ENCODE measurements at regions not wholly inside any gene's neighbourhood (a gene's known extent, or its start where the extent isn't known, plus 50 kb on each side); places are given as distances from the start of the nearest gene placed in this dataset.
"Not testable (repeated sequence)": the region's sequence is repeated elsewhere in the genome, so short reads cannot be mapped to it uniquely, and the experiment has no call there.

DNA sequence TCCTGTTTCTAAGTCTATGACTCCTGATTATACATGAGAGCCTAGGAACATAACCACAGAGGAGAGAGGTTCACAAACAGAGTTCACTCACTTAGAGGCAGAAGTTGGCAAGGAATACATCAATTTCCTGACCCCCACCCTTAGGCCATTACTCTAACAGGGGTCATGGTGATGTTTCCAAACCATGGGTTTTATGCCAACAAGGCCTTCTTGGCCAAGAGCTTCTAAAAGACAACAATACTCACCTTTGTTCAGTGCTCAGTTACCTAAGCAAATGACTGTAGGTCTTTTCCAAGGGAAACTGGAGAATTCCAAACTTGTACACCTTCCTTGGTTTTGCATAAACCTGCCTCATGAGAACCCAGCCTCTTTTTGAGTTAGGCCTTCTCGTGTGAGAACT lies 52.6 kb downstream of the ERICH4 start:
- Histone ChIP-seq H3K36me3 (ENCODE audit: insufficient read depth) (no peaks in the 10 kb centered on the region), H3K4me1 (ENCODE audit: insufficient read depth) (no peaks in the 10 kb centered on the region), H3K27ac (ENCODE audit: low read depth) (no peak overlapping the region), H3K4me3 (ENCODE audit: low read depth, low read length) (no peak overlapping the region)
- no peak for DNase-seq (ENCODE audit: extremely low spot score)
- 36% methylated on average over 1 of the region's 1 CpG for WGBS

DNA sequence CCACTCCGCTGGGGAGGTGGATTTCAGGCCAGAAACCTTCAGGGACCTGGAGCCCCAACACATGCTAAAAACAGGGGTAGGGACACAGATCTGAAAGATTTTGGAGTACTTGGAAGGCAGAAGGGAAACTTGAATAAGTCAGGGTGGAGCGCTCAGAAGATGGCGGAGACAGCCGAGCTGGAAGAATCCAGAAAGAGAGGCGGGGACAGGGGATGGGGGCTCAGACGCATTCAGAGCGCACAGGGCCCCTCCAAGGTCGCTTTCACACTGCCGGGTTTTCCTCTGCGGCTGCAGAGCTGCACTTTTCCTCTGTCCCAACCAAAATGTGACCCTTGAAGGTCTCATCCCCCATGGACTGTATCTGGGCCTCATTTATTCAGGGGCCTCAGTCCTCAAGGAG lies 56.9 kb downstream of the ERICH4 start:
- Histone ChIP-seq H3K4me3 (ENCODE audit: low read depth, low read length) (peak overlapping the region; percentile 18), H3K4me1 (ENCODE audit: insufficient read depth) (no peaks in the 10 kb centered on the region), H3K27ac (ENCODE audit: low read depth) (no peak overlapping the region), H3K36me3 (ENCODE audit: insufficient read depth) (no peaks in the 10 kb centered on the region)
- no peak for DNase-seq (ENCODE audit: extremely low spot score)
- 82% methylated on average over 10 of the region's 10 CpGs for WGBS

DNA sequence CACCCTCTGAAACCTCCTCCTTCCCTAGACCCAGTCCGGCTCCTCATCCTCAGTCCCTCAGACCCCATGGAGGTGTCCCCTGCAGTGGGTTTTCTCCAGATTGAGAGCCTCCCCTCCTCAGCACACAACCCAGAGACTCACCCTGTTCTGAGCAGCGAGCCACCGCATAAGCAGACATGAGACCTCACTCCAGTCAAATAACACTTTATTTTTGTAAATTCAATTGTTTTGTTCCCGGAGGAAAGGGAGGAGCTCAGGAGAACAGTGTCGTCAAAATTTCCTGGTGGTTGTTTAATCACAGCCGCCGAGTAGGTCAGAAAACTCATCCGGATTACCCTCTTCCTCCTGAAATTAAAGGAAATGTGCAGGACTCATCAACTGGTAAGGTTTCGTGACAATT lies 57.5 kb downstream of the ERICH4 start:
- Histone ChIP-seq H3K36me3 (ENCODE audit: insufficient read depth) (no peaks in the 10 kb centered on the region), H3K27ac (ENCODE audit: low read depth) (no peak overlapping the region), H3K4me1 (ENCODE audit: insufficient read depth) (no peaks in the 10 kb centered on the region), H3K4me3 (ENCODE audit: low read depth, low read length) (no peak overlapping the region)
- no peak for DNase-seq (ENCODE audit: extremely low spot score)
- 82% methylated on average over 9 of the region's 9 CpGs for WGBS

DNA sequence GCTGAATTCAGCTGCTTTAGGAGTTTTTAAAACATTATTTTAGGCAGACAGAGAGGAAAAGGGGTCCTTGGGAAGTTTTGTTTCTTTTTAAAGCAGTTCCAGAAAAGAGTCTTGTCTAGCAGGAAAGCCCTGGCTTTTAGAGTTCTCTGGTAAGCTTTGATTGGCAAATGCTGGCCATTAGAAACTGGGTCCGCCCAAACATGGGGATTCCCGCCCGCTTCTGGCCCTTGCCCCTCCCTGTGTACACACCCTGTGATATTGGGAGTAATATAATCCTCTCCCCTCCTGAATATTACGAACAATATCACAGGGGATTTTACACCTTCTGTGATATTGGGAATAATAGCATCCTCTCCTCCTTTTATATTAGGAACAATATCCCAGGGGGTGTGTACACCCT lies 58.9 kb downstream of the ERICH4 start:
- no peaks in the 10 kb centered on the region for H3K36me3 ChIP-seq (ENCODE audit: insufficient read depth)
- DNase-seq (ENCODE audit: extremely low spot score): no peak
- no peak overlapping the region for H3K27ac ChIP-seq (ENCODE audit: low read depth)
- H3K4me1 ChIP-seq (ENCODE audit: insufficient read depth): no peaks in the 10 kb centered on the region
- H3K4me3 ChIP-seq (ENCODE audit: low read depth, low read length): no peak overlapping the region
- 63% methylated on average over 4 of the region's 4 CpGs for WGBS

DNA sequence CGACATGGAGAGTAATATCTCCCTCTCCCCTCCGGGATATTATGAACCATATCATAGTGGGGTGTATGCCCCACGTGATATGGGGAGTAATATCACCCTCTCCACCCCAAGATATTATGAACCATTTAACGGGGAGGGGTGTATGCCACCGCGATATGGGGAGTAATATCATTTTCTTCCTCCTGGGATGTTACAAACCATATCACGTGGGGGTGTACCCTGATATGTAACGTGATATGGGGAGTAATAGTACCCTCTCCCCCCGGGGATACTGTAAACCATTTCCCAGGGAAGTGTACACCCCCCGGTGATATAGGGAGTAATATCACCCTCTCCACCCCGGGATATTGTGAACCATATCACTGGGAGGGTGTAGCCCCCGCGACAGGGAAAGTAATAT lies 62.1 kb downstream of the ERICH4 start:
- WGBS: 77% methylated on average over 13 of the region's 13 CpGs
- Histone ChIP-seq H3K4me3 (ENCODE audit: low read depth, low read length) (no peak overlapping the region), H3K4me1 (ENCODE audit: insufficient read depth) (no peaks in the 10 kb centered on the region), H3K27ac (ENCODE audit: low read depth) (no peak overlapping the region), H3K36me3 (ENCODE audit: insufficient read depth) (no peaks in the 10 kb centered on the region)
- no peak for DNase-seq (ENCODE audit: extremely low spot score)

DNA sequence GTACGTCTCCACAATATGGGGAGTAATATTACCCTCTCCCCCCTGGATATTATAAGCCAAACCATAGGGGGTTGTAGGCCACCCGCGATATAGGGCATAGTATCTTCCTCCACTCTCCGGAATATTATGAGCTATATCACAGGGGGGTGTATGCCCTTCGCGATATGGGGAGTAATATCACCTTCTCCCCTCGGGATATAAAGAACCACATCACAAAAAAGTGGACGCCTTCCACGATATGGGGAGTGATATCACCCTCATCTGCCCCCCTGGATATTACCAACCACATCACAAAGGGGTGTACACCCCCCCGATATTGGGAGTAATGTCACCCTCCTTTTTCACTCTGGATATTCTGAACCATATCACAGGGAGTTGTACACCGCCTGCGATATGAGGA lies 65.5 kb upstream of the CEACAM21 start:
- no peaks in the 10 kb centered on the region for H3K4me1 ChIP-seq (ENCODE audit: insufficient read depth)
- WGBS: 66% methylated on average over 12 of the region's 12 CpGs
- H3K36me3 ChIP-seq (ENCODE audit: insufficient read depth): no peaks in the 10 kb centered on the region
- no peak for DNase-seq (ENCODE audit: extremely low spot score)
- H3K4me3 ChIP-seq (ENCODE audit: low read depth, low read length): no peak overlapping the region
- H3K27ac ChIP-seq (ENCODE audit: low read depth): no peak overlapping the region

DNA sequence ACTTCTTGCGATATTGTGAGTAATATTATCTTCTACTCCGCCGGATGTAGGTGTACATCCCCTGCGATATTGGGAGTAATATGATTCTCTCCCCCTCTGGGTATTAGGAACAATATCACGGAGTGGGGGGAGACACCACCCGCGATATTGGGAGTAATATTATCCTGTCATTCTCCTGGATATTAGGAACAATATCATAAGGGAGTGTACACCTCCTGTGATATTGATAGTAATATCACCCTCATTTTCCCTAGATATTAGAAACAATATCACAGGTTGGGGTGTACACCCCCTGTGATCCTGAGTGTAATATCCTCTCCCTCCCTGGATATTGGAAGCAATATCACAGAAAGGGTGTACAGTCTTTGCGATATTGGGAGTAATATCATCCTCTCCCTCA lies 64.3 kb upstream of the CEACAM21 start:
- Histone ChIP-seq H3K27ac (ENCODE audit: low read depth) (no peak overlapping the region), H3K4me3 (ENCODE audit: low read depth, low read length) (no peak overlapping the region), H3K4me1 (ENCODE audit: insufficient read depth) (no peaks in the 10 kb centered on the region), H3K36me3 (ENCODE audit: insufficient read depth) (no peaks in the 10 kb centered on the region)
- WGBS: 66% methylated on average over 8 of the region's 8 CpGs
- DNase-seq (ENCODE audit: extremely low spot score): no peak

DNA sequence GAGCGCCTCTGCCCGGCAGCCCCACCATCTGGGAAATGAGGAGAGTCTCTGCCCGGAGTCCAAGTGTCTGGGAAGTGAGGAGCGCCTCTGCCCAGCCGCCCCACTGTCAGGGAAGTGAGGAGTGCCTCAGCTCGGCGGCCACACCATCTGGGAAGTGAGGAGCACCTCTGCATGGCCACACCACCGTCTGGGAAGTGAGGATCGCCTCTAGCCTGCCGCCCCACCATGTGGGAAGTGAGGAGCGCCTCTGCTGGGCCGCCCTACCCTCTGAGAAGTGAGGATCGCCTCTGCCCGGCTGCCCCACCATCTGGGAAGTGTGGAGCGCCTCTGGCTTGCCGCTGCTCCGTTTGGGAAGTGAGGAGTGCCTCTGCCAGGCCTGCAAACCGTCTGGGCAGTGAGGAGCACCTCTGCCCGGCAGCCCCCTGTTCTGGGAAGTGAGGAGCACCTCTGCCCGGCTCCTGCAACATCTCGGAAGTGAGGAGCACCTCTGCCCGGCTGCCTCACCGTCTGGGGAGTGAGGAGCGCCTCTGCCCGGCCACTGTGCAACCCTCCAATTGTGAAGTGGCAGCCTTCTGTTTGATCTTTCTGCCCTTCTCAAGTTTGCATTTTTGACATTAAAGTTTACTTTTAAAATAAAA lies 60.8 kb upstream of the CEACAM21 start:
- WGBS: 56% methylated on average over 25 of the region's 25 CpGs
- DNase-seq (ENCODE audit: extremely low spot score): no peak
- Histone ChIP-seq H3K4me1 (ENCODE audit: insufficient read depth) (no peaks in the 10 kb centered on the region), H3K4me3 (ENCODE audit: low read depth, low read length) (no peak overlapping the region), H3K27ac (ENCODE audit: low read depth) (no peak overlapping the region), H3K36me3 (ENCODE audit: insufficient read depth) (no peaks in the 10 kb centered on the region)

DNA sequence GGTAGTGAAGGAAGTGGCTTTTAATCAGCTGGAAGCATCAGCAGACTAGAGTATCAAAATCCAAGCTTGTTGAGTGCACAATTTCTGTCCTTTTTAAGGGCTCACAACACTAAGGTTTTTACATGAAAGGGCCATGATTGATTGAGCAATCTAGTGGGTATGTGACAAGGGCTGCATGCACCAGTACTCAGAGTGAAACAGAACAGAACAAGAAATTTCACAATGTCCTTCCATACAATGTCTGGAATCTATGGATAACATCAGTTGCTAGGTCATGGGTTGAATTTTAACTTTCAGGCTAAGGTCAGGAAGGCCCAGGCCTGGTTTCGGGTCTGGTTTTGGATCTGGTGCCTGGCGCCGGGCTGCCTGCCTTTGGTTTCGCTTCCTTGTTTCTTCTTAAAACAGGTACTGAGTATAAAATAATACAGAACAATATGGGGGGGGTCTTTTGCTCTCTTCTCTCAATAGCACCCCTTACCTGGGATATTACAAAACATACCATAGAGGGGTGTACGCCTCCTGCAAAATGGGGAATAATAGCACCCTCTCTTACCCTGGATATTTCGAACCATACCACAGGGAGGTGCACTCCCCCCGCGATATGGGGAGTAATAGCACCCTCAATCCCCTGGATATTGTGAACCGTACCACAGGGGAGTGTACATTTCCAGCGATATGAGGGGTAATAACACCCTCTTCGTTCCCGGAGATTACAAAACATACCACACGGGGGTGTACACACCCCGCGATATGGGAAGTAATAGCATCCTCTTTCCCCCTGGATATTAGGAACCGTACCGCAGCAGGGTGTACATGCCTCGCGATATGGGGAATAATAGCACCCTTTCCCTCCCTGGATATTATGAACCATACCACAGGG lies 59.4 kb upstream of the CEACAM21 start:
- H3K4me1 ChIP-seq (ENCODE audit: insufficient read depth); DNase-seq (ENCODE audit: extremely low spot score); H3K36me3 ChIP-seq (ENCODE audit: insufficient read depth); H3K27ac ChIP-seq (ENCODE audit: low read depth); H3K4me3 ChIP-seq (ENCODE audit: low read depth, low read length): not testable (repeated sequence)
- WGBS: 58% methylated on average over 19 of the region's 19 CpGs

DNA sequence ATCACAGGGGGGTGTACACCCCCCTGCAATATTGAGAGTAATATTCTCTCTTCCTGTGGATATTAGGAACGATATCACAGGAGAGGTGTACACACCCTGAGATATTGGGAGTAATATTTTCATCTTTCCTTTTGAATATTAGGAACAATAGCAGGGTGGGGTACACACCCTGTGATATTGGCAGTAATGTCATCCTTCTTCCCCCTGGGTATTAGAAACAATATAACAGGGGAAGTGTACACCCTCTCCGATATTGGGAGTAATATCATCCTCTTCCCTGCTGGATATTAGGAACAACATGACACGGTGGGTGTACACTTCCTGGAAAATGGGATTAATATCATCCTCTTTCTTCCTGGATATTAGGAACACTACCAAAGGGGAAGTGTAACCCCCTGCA lies 57.8 kb upstream of the CEACAM21 start:
- Histone ChIP-seq H3K27ac (ENCODE audit: low read depth) (no peak overlapping the region), H3K4me1 (ENCODE audit: insufficient read depth) (no peaks in the 10 kb centered on the region), H3K4me3 (ENCODE audit: low read depth, low read length) (no peak overlapping the region), H3K36me3 (ENCODE audit: insufficient read depth) (no peaks in the 10 kb centered on the region)
- DNase-seq (ENCODE audit: extremely low spot score): no peak
- WGBS: 63% methylated on average over 3 of the region's 3 CpGs

DNA sequence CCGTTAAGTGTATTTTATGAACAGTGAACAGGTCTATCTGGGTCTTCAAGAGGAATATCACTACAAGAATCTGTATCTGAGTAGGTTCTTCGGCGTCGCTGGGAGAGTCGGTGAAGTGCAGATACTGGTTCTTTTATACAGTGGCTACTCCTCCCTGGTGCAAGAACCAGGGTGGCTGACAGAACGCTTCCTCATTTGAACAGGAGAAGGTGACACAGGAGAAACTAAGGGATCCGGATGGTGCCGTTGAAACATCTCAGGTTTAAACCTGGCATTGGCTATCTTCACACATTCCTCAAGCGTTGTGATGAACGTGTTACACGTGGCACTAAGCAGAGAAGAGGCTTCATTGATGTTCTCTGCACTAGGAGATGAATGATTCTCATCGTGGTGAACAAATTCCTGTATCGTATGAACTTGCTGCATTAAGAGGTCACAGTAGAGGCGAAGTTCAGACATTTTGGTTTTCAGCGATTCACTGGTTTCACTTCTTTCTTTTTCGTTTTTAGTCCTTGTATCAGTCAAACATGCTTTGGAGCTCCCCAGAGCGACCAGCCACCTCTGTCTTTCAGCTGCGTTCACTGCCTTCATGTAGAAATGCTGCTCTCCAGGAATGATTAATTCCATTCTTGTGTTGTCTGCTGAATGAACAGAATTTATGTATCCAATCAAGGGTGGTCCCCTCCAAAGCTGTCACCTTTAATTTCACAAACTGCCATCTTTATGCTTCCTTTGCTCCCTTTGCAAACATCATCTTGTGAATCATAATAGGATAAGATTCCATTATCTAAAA lies 54.6 kb upstream of the CEACAM21 start:
- not testable (repeated sequence) for DNase-seq (ENCODE audit: extremely low spot score); H3K27ac ChIP-seq (ENCODE audit: low read depth); H3K36me3 ChIP-seq (ENCODE audit: insufficient read depth); H3K4me1 ChIP-seq (ENCODE audit: insufficient read depth)
- 49% methylated on average over 18 of the region's 18 CpGs for WGBS
- H3K4me3 ChIP-seq (ENCODE audit: low read depth, low read length): peak overlapping the region; percentile 16

DNA sequence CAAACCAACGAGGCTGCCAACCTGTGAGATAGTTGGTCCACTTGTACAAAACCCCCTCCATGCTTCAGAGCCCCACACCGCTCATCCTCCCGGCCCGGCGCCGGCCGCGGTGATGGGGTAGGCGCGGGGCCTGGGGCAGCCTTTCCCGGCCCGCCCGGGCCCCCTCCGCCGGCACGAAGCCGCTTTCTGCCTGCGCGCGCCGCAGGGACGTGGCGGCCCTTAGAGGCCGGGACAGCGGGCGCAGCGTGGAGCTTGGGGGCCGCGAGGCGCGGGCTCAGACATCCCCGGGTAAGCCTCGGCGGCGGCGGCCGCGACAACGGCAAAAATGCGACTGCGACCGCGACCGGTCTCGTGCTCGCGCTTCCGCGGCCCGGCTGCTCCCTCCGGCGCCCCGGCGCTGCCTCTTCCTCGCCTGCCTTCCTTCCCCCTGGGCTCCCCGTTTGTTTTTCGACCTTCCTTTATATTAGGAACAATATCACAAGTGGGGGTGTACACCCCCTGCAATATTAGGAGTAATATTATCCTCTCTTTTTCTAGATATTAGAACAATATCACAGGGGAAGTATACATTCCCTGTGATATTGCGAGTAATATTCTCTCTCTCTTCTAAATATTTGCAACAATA lies 53.9 kb upstream of the CEACAM21 start:
- H3K36me3 ChIP-seq (ENCODE audit: insufficient read depth): no peaks in the 10 kb centered on the region
- 2% methylated on average over 58 of the region's 58 CpGs for WGBS
- H3K4me1 ChIP-seq (ENCODE audit: insufficient read depth): no peaks in the 10 kb centered on the region
- peak overlapping the region; percentile 16 for H3K4me3 ChIP-seq (ENCODE audit: low read depth, low read length)
- no peak overlapping the region for H3K27ac ChIP-seq (ENCODE audit: low read depth)
- no peak for DNase-seq (ENCODE audit: extremely low spot score)

DNA sequence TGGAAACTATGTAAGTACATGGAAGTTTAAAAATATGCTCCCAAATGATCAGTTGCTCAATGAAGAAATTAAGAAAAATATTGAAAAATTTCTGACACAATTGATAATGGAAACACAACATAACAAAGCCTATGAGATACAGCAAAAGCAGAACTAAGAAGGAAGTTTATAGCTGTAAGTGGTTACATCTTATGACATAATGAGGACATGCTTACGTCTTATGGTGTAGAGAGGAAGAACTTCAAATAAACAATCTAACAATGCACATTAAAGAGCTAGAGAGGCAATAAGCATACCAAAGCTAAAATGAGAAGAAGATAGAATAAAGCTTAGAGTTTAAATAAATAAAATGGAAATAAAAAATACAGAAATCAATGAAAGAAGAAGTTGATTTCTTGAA lies 50.0 kb upstream of the CEACAM21 start:
- 29% methylated on average over 1 of the region's 1 CpG for WGBS
- Histone ChIP-seq H3K4me1 (ENCODE audit: insufficient read depth) (no peaks in the 10 kb centered on the region), H3K4me3 (ENCODE audit: low read depth, low read length) (no peak overlapping the region), H3K27ac (ENCODE audit: low read depth) (no peak overlapping the region), H3K36me3 (ENCODE audit: insufficient read depth) (no peaks in the 10 kb centered on the region)
- no peak for DNase-seq (ENCODE audit: extremely low spot score)
